Omental fat pad (tissue), 3 donors: ENCODE measurements at regions not wholly inside any gene's neighbourhood (a gene's known extent, or its start where the extent isn't known, plus 50 kb on each side); places are given as distances from the start of the nearest gene placed in this dataset.

Source experiments
- ATAC-seq: fragments of 150-250 bp; one replicate; pipeline ENCODE4 v1.9.1; 2016; ENCODE audit warnings: mild to moderate bottlenecking, moderate library complexity; ENCODE audit not compliant: low FRiP score
- DNase-seq: peaks from one replicate; pipeline ENCODE4 v3.0.0-alpha.2; 2019; ENCODE audit warnings: low spot score
- TF ChIP-seq, protein P1 (sequence below), 3 donors: fragments of 450-650 bp; IDR thresholded peaks; one replicate each; pipeline ENCODE4 v1.5.1; 2016 to 2017; ENCODE audit warnings: antibody characterized with exemption in 3 of 3, mild to moderate bottlenecking in 3 of 3, moderate library complexity in 2 of 3

DNA sequence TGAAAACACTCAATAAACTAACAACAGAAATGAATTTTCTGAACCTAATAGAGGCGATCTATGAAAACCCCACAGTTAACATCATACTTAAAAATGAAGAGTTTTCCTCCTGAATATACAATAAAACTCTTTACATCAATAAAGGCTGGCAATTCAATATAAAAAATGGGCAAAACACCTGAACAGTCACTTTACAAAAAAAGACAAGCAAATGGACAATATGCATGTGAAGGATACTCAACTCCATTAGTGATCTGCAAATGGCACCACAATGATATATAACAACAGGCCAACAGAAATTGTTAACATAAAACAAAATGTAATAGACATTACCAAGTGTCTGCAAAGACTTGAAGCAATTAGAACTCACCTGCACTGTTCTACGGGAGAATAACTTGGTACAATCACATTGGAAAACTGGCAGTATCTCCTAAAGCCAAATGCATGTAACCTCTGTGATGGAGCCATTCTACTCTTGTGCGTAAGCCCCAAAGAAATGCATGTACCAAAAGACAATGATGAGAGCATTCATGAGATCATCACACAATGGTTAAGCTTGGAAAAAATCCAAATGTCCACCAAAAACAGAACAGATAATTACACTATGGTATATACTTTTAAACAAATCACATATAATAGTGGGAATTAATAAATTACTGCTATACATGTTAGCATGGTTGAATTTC is 433.4 kb upstream of the MAF start:
- ATAC-seq = no peak
- no peak for DNase-seq
- TF ChIP-seq, protein P1, sequence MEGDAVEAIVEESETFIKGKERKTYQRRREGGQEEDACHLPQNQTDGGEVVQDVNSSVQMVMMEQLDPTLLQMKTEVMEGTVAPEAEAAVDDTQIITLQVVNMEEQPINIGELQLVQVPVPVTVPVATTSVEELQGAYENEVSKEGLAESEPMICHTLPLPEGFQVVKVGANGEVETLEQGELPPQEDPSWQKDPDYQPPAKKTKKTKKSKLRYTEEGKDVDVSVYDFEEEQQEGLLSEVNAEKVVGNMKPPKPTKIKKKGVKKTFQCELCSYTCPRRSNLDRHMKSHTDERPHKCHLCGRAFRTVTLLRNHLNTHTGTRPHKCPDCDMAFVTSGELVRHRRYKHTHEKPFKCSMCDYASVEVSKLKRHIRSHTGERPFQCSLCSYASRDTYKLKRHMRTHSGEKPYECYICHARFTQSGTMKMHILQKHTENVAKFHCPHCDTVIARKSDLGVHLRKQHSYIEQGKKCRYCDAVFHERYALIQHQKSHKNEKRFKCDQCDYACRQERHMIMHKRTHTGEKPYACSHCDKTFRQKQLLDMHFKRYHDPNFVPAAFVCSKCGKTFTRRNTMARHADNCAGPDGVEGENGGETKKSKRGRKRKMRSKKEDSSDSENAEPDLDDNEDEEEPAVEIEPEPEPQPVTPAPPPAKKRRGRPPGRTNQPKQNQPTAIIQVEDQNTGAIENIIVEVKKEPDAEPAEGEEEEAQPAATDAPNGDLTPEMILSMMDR (IDR thresholded peaks at IDR 0.05) = no peak

DNA sequence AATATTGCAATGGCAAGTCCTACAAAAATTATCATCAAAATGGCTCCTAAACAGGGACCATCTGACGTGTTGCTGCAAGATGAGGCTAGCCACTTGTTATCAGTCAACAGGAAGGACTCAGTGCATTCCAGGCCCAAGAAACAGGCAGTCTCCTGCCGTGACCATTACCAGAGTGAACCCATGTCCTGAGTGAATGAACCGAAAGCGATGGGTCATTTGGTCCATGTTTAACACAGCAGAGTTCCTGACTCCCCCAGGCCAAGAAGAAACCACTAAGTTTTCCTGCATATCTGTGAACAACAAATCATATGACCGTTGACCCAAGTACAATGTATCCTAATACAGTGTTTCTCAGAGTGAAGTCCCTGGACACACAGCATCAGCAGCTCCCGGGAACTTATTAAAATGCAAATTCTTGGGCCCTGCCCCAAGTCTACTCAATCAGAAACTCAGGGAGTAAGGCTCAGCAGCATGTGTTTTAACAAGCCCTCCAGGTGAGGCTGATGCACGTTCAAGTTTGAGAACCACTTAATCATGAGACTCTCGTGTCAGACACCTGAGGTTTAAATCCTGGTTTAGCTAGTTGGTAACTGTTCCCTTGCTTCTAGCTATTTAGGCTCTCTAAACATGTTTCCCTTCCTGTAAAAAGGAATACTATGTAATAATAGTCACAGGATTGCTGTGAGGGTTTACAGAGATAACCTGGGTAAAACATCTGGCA is 429.4 kb upstream of the MAF start:
- DNase-seq = no peak
- TF ChIP-seq, protein P1 (IDR thresholded peaks at IDR 0.05) = no peak
- no peak for ATAC-seq

DNA sequence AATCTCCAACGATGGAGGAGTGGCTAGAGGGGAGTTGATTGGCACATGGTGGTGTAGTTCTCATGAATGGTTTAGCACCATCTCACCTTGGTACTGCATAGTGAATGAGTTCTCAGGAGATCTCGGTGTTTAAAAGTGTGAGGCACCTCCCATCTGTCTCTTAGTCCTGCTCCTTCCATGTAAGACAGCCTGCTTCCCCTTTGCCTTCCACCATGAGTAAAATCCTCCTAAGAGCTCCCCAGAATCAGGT is 428.8 kb upstream of the MAF start:
- TF ChIP-seq, protein P1 (IDR thresholded peaks at IDR 0.05) = no peak
- DNase-seq (no peak), ATAC-seq (no peak)

DNA sequence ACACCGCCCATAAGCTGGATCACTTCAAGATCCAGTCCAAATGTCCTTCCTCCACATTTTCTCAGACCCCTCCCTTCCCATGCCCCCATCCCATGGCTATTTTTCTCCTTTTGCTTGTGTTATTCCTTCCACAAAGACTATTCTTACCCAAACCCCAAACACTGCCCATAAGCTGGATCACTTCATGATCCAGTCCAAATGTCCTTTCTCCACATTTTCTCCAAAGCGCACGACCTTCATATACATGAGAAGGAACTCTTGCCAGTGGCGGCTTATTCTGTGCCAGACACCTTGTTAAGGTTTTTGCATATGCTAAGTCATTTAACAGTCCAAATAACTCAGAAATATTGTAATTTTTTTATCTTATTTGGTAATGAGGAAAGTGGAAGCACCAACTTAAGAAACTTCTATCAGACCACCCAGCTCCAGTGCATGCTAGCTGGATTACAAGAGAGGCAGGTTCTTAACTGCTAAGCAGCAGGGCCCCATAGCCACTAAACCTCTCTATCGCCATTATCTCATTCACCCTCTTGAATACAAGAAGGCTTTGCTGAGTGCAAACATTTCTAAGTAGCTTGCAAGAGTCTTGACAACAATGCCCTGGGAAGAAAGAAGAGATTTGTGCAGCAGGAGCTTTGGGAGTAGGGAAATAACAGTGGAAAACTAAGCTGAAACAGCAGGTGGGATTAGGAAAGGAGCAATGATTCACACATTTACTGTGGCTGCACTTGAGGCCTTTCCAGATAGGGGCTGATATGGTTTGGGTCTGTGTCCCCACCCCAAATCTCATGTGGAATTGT is 428.2 kb upstream of the MAF start:
- TF ChIP-seq, protein P1 (IDR thresholded peaks at IDR 0.05) = no peak
- ATAC-seq (no peak), DNase-seq (no peak)

DNA sequence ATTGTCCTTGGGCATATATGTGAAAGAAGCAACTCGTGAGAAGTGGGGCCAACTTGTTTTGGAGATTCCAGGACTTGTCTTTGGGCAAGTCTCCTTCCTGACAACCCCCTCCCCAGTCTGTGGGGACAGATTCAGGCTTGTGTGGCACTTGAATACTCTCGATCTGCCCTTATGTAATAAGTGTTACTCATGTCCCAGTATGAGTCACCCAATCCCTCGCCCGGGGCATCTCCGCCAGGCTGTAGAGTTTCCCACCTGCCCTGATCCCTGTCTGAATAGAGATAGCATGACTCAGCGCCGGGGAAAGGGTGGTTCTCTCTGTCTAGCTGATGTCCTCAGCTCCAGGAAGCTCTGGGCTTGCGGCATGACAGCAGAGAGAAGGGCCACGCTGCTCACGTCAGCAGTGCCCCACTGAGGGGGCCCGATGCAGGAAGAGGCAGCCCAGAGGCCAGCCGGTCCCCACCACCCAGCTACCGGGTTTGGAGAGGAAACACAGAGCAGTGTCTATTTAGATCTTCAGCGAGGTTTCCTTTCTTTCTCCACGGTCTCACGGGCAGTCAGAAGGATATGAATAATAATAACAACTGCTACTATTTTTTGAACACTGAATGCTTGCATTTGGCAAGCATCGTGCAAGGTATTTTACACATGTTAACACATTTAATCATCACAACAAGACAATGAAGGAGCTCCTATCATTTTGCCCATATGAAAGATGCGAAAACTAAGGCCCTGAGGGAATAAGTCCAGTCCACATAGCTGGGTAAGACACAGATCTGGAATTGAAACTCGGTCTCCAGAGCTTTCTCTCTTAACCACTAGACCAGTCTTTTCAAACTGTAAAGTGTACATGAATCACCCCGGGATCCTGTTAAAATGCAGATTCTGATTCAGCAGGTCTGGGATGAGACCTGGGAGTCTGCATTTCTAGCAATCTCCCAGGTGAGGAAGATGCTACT is 426.7 kb upstream of the MAF start:
- TF ChIP-seq, protein P1 (IDR thresholded peaks at IDR 0.05) = no peak
- DNase-seq (peak; percentile 27), ATAC-seq (peak; percentile 79)

DNA sequence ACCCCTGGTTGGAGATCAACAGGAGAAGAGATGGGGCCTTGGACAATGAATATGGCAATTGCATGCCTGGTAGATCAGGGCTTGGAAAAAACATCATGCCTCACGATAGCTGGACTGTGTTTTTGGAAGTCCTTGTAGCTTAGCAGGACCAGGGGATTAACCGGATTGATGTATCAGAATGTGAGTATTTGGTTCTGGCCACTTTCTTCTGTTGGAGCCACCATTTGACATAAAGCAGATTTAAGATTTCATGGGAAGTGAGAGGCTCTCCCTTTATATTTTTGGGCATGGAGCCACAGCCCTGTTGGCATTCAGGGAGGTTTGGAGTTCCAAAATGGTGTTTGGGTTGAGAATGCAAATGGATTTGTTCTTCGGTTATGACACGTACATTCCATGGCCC is 424.7 kb upstream of the MAF start:
- ATAC-seq = no peak

More for the DNA sequence above, 424.7 kb upstream of the MAF start:
- TF ChIP-seq, protein P1 (IDR thresholded peaks at IDR 0.05) = no peak
- no peak for DNase-seq
